Panc1 (cell line): ENCODE measurements at regions not wholly inside any gene's neighbourhood (a gene's known extent, or its start where the extent isn't known, plus 50 kb on each side); places are given as distances from the start of the nearest gene placed in this dataset.

Source experiments
- ATAC-seq: fragments of 200-7000 bp; cut with Tn5 transposase; 2 replicates; pipeline ENCODE4 v1.9.1; 2020; ENCODE audit warnings: mild to moderate bottlenecking, moderate library complexity
- BruUV-seq: library from RNA; stranded (reverse); fragments of 400-500 nt; replicated peaks from 2 replicates; lab custom pipeline; 2021; lab: Mats Ljungman, UMichigan
- CTCF ChIA-PET: fragments of 300-600 bp; sonication (Branson Sonifier 250); formaldehyde crosslinking; loops from one replicate; lab custom pipeline; 2022; ENCODE audit warnings: antibody characterized with exemption; lab: Charles Lee
- POLR2A ChIA-PET: fragments of 300-600 bp; sonication (Branson Sonifier 250); formaldehyde crosslinking; loops from one replicate; lab custom pipeline; 2022; ENCODE audit warnings: antibody characterized with exemption; lab: Charles Lee
- DNase-seq: peaks from one replicate; pipeline ENCODE4 v3.0.0-alpha.2; 2010; ENCODE audit warnings: low read depth, low spot score
- H3K27ac ChIP-seq: 2 replicates; pipeline ENCODE4 v1.5.1; 2011; ENCODE audit warnings: mild to moderate bottlenecking, low read length, inconsistent platforms
- H3K27me3 ChIP-seq: fragments of 200-500 bp; sonication (Bioruptor generic); 2 replicates; pipeline ENCODE4 v1.6.0; 2014; ENCODE audit warnings: low read length, inconsistent platforms; ENCODE audit not compliant: control insufficient read depth, insufficient read depth
- H3K36me3 ChIP-seq: fragments of 200-500 bp; sonication (Bioruptor generic); 2 replicates; pipeline ENCODE4 v1.5.1; 2014; ENCODE audit warnings: inconsistent platforms, mild to moderate bottlenecking, low read length, moderate library complexity; ENCODE audit not compliant: control insufficient read depth, insufficient read depth
- H3K4me1 ChIP-seq: 2 replicates; pipeline ENCODE4 v1.5.1; 2011; ENCODE audit warnings: inconsistent platforms, mild to moderate bottlenecking, low read length, moderate library complexity; ENCODE audit not compliant: control insufficient read depth, insufficient read depth
- H3K4me3 ChIP-seq, 2 experiments: 2 replicates each; pipeline ENCODE4 v1.5.1; 2011 to 2012; ENCODE audit warnings: low read depth in 2 of 2, low read length in 2 of 2, mild to moderate bottlenecking in 2 of 2, inconsistent platforms in 1 of 2, moderate library complexity in 1 of 2
- H3K9me3 ChIP-seq: fragments of 200-500 bp; sonication (Bioruptor generic); 2 replicates; pipeline ENCODE4 v1.5.1; 2014; ENCODE audit warnings: low read depth, mild to moderate bottlenecking, inconsistent platforms, low read length, moderate library complexity; ENCODE audit not compliant: control insufficient read depth, insufficient read depth
- POLR2AphosphoS5 ChIP-seq: IDR thresholded peaks from 2 replicates; pipeline ENCODE4 v1.6.1; 2012; ENCODE audit warnings: mild to moderate bottlenecking, low read depth, low read length, moderate library complexity
- SIN3A ChIP-seq: IDR thresholded peaks from 2 replicates; pipeline ENCODE4 v1.6.1; 2012; ENCODE audit warnings: low read depth, mild to moderate bottlenecking, low read length, moderate library complexity, borderline replicate concordance; ENCODE audit not compliant: insufficient read depth
- TCF7L2 ChIP-seq: IDR thresholded peaks from 2 replicates; pipeline ENCODE4 v1.6.1; 2011; ENCODE audit warnings: mild to moderate bottlenecking, low read depth, low read length, inconsistent platforms
- in situ Hi-C: cut with HindIII; loops from 2 replicates; pipeline ENCODE4 v1.10.0; 2016; ENCODE audit warnings: low sequenced_read_pairs, low pct_unique_long_range_greater_than_20kb
- intact Hi-C: fragments of 100-400 bp; cut with micrococcal nuclease; formaldehyde crosslinking; loops from one replicate; pipeline ENCODE4 v1.10.0; 2022; ENCODE audit not compliant: unreplicated experiment
- TF ChIP-seq, protein P1 (sequence below): fragments of 450-650 bp; IDR thresholded peaks from 2 replicates; pipeline ENCODE4 v1.5.1; 2017; ENCODE audit warnings: mild to moderate bottlenecking
- TF ChIP-seq, protein P2 (sequence below), 2 experiments: IDR thresholded peaks; 2 replicates each; pipeline ENCODE4 v1.6.1; 2011 to 2012; ENCODE audit warnings: low read depth in 2 of 2, control low read depth in 1 of 2, low read length in 1 of 2, mild to moderate bottlenecking in 1 of 2, moderate library complexity in 1 of 2; ENCODE audit not compliant: insufficient read depth in 1 of 2

DNA sequence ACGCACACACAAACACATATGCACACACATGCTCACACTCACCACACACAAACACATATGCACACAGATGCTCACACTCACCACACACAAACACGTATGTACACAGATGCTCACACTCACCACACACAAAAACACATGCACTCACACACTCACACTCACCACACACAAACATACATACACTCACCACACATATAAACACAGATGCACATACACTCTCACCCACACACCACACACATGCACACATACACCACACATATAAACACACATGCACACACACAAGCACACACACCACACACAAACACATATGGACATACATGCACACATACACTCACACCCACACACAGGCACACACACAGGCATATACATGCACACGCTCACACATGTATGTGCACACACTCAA, 112.3 kb downstream of the ERMARD start:
- no TSS peak for BruUV-seq

DNA sequence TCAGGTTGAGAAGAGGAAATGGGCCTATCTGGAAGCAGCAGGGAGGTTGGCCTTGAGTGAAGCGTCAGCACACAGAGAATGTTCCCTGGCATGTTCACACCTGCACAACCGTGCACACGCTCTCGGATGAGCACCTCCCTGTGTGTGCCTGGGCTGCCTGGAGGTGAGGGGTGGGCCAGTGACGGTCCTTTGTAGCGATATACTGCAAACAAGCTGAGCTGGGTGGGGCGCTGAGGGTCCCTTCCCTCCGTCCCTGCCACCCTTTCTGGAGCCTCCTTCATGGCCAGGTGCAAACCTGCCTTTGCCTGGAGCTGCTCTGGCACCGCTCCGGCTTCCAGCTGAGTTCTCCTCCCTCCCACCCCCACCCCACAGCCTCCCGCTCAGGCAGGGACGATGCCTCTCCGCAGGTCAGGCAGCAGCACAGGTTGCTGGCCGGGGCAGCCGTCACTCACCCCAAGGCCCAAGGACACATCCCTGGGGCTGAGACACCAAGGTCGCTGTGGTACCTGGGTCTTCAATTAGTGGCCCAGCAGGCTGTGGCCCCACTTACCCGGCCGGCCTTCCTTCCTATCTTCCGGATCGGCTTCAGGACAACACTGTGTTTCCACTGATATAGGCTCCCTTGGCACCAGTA, 111.6 kb downstream of the ERMARD start:
- no peak for TF ChIP-seq TCF7L2
- in situ Hi-C loops = no loop called here
- Histone ChIP-seq H3K36me3 (no peaks in the 10 kb centered on the region), H3K27ac (no peak overlapping the region), H3K4me3 (no peak overlapping the region), H3K4me1 (no peaks in the 10 kb centered on the region), H3K27me3 (no peaks in the 10 kb centered on the region), H3K9me3 (peaks cover 1% of the 10 kb centered on the region; the same call in 1 of the 2 replicates)
- ChIA-PET CTCF (no interaction called here), POLR2A (no interaction called here)
- DNase-seq = no peak
- no TSS peak for BruUV-seq
- ATAC-seq = no peak
- intact Hi-C loops = no loop called here

More for the DNA sequence above, 112.3 kb downstream of the ERMARD start:
- CTCF ChIA-PET = no interaction called here
- TF ChIP-seq SIN3A = no peak
- TF ChIP-seq, protein P1, sequence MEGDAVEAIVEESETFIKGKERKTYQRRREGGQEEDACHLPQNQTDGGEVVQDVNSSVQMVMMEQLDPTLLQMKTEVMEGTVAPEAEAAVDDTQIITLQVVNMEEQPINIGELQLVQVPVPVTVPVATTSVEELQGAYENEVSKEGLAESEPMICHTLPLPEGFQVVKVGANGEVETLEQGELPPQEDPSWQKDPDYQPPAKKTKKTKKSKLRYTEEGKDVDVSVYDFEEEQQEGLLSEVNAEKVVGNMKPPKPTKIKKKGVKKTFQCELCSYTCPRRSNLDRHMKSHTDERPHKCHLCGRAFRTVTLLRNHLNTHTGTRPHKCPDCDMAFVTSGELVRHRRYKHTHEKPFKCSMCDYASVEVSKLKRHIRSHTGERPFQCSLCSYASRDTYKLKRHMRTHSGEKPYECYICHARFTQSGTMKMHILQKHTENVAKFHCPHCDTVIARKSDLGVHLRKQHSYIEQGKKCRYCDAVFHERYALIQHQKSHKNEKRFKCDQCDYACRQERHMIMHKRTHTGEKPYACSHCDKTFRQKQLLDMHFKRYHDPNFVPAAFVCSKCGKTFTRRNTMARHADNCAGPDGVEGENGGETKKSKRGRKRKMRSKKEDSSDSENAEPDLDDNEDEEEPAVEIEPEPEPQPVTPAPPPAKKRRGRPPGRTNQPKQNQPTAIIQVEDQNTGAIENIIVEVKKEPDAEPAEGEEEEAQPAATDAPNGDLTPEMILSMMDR = no peak
- TF ChIP-seq, protein P2, sequence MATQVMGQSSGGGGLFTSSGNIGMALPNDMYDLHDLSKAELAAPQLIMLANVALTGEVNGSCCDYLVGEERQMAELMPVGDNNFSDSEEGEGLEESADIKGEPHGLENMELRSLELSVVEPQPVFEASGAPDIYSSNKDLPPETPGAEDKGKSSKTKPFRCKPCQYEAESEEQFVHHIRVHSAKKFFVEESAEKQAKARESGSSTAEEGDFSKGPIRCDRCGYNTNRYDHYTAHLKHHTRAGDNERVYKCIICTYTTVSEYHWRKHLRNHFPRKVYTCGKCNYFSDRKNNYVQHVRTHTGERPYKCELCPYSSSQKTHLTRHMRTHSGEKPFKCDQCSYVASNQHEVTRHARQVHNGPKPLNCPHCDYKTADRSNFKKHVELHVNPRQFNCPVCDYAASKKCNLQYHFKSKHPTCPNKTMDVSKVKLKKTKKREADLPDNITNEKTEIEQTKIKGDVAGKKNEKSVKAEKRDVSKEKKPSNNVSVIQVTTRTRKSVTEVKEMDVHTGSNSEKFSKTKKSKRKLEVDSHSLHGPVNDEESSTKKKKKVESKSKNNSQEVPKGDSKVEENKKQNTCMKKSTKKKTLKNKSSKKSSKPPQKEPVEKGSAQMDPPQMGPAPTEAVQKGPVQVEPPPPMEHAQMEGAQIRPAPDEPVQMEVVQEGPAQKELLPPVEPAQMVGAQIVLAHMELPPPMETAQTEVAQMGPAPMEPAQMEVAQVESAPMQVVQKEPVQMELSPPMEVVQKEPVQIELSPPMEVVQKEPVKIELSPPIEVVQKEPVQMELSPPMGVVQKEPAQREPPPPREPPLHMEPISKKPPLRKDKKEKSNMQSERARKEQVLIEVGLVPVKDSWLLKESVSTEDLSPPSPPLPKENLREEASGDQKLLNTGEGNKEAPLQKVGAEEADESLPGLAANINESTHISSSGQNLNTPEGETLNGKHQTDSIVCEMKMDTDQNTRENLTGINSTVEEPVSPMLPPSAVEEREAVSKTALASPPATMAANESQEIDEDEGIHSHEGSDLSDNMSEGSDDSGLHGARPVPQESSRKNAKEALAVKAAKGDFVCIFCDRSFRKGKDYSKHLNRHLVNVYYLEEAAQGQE (IDR thresholded peaks at IDR 0.05; ENCODE audit: insufficient read depth in 1 of 2, low read depth in 2 of 2, low read length in 1 of 2) = no peak
- TF ChIP-seq TCF7L2 = no peak
- TF ChIP-seq POLR2AphosphoS5 = no peak
- H3K27me3 ChIP-seq = no peaks in the 10 kb centered on the region
- POLR2A ChIA-PET = no interaction called here
- in situ Hi-C loops (no loop called here), intact Hi-C loops (no loop called here)
- DNase-seq (no peak), ATAC-seq (no peak)
- no peaks in the 10 kb centered on the region for H3K36me3 ChIP-seq
- no peak overlapping the region for H3K4me3 ChIP-seq
- no peaks in the 10 kb centered on the region for H3K4me1 ChIP-seq
- no peaks in the 10 kb centered on the region for H3K9me3 ChIP-seq
- no peak overlapping the region for H3K27ac ChIP-seq

DNA sequence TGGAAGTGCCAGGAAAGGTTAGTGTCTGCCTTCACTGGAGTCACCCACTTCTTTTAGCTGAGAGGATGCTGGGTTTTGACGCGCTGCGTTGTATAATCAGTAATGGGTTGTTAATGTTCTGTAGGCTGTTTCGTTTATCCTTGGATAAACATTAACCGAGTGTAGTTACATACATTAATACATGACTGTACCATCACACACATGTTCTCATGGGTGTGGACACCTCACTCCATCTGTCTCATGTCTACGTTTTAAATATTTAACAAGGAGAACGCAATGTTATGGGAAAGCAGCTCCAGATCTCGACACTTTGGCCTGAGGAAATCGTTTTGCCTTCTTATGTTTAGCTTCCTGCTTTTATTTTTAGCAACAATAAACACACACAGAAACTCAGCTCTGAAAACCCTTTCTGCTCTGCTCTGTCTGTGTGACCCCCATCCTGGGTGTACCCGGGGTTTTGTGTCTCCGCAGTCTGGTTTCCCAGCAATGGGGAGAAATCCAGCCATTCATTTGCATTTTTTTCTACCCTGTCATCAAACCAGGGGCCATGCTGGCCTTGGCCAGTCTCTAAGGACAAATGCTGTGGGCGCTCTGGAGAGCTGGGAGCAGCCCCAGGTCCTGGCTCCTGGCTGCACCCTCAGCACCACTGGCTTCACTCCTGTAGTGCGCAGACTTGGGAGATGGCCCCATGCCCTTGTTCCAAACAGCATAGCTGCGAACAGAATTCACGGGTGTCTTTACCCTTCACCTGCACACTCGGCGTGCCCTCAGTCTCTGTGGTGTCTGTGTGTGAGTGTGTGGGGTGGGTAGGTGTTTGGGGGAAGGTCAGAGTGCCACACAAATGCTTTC, 110.8 kb downstream of the ERMARD start:
- ChIA-PET POLR2A (no interaction called here), CTCF (no interaction called here)
- H3K36me3 ChIP-seq = no peaks in the 10 kb centered on the region
- H3K9me3 ChIP-seq = peaks cover 3% of the 10 kb centered on the region; the same call in 1 of the 2 replicates
- no peak overlapping the region for H3K4me3 ChIP-seq
- H3K27me3 ChIP-seq = no peaks in the 10 kb centered on the region
- intact Hi-C loops = no loop called here
- no TSS peak for BruUV-seq
- no peak for ATAC-seq
- H3K27ac ChIP-seq = no peak overlapping the region
- H3K4me1 ChIP-seq = no peaks in the 10 kb centered on the region
- in situ Hi-C loops = no loop called here
- DNase-seq = no peak
- TF ChIP-seq, protein P2 (IDR thresholded peaks at IDR 0.05; ENCODE audit: insufficient read depth in 1 of 2, low read depth in 2 of 2, low read length in 1 of 2) = no peak
- TF ChIP-seq, protein P1 = no peak
- TF ChIP-seq SIN3A = no peak
- no peak for TF ChIP-seq POLR2AphosphoS5
- TF ChIP-seq TCF7L2 = no peak
